Upper lobe of left lung (tissue), 4 donors: ENCODE measurements at regions not wholly inside any gene's neighbourhood (a gene's known extent, or its start where the extent isn't known, plus 50 kb on each side); places are given as distances from the start of the nearest gene placed in this dataset.

Experiments used
- CTCF ChIP-seq, 6 experiments: fragments of 450-650 bp in 4 of 6; fragments of 200-600 bp in 2 of 6; sonication (generic) in 2 of 6; IDR thresholded peaks; one replicate each; pipeline ENCODE4 v1.5.1; 2016 to 2019; ENCODE audit warnings: antibody characterized with exemption in 6 of 6
- EP300 ChIP-seq, 4 donors: sonication (generic); formaldehyde crosslinking; IDR thresholded peaks; one replicate each; pipeline ENCODE4 v1.5.1; 2017; ENCODE audit warnings: antibody characterized with exemption in 4 of 4, control low read depth in 2 of 4
- POLR2A ChIP-seq, 4 donors: fragments of 450-650 bp; IDR thresholded peaks; one replicate each; pipeline ENCODE4 v1.5.1; 2016 to 2017; ENCODE audit warnings: antibody characterized with exemption in 4 of 4, mild to moderate bottlenecking in 2 of 4
- POLR2AphosphoS5 ChIP-seq, 2 donors: sonication (generic); formaldehyde crosslinking; IDR thresholded peaks; one replicate each; pipeline ENCODE4 v1.5.1; 2017; ENCODE audit warnings: antibody characterized with exemption in 2 of 2

DNA sequence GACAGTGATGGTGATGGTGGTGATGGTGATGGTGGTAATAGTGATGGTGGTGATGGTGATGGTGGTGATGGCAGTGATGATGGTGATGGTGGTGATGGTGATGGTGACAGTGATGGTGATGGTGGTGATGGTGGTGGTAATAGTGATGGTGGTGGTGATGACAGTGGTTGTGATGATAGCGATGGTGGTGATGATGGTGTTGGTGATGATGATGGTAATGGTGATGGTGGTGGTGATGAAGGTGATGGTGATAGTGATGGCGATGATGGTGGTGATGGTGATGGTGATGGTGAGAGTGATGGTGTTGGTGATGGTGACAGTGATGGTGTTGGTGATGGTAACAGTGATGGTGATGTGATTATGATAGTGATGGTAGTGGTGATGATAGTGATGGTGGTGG lies 94.3 kb downstream of the ASB1 start:
- TF ChIP-seq POLR2AphosphoS5 (IDR thresholded peaks at IDR 0.05) = no peak
- no peak for TF ChIP-seq POLR2A (IDR thresholded peaks at IDR 0.05)
- TF ChIP-seq CTCF (IDR thresholded peaks at IDR 0.05) = no peak
- TF ChIP-seq EP300 (IDR thresholded peaks at IDR 0.05) = no peak
